ENCODE measurements at regions not wholly inside any gene's neighbourhood (a gene's known extent, or its start where the extent isn't known, plus 50 kb on each side); places are given as distances from the start of the nearest gene placed in this dataset.

- no peaks in the 10 kb centered on the region for H3K79me2 ChIP-seq (ENCODE audit: control insufficient read depth, insufficient read depth, low read length)
- no peaks in the 10 kb centered on the region for H4K20me1 ChIP-seq (replicated peaks; ENCODE audit: control insufficient read depth, extremely low read depth, insufficient read depth, low read length)
- H3K9me3 ChIP-seq (replicated peaks; ENCODE audit: control insufficient read depth, insufficient read depth, low read length) = no peaks in the 10 kb centered on the region
- H3K4me2 ChIP-seq (ENCODE audit: insufficient read depth, low read length) = no peak overlapping the region
- H3K4me1 ChIP-seq (ENCODE audit: control insufficient read depth, extremely low read depth, insufficient read depth, low read length) = peaks cover 31% of the 10 kb centered on the region
- no TSS peak for BruUV-seq (replicated peaks)
- H3K9me1 ChIP-seq (replicated peaks; ENCODE audit: control insufficient read depth, extremely low read depth, insufficient read depth, low read length) = no peaks in the 10 kb centered on the region
- no peak for FAIRE-seq
- dilution Hi-C loops (cut with MboI; ENCODE audit: extremely low pct_ligation_motif_present, low sequenced_read_pairs) (no loop called here), intact Hi-C loops (cut with micrococcal nuclease) (no loop called here)
- H3K36me3 ChIP-seq (ENCODE audit: control insufficient read depth in 2 of 2, extremely low read depth in 1 of 2, insufficient read depth in 2 of 2, low read length in 2 of 2) = no peaks in the 10 kb centered on the region
- H2AFZ ChIP-seq (ENCODE audit: low read depth, low read length) = no peak overlapping the region
- ChIA-PET POLR2A (no interaction called here), CTCF (no interaction called here)
- H3K27ac ChIP-seq (ENCODE audit: insufficient read depth, low read depth, low read length) = no peak overlapping the region
- no peak for TF ChIP-seq POLR2AphosphoS5 (IDR thresholded peaks at IDR 0.05; ENCODE audit: insufficient read depth, low read depth, low read length)
- no peak for TF ChIP-seq MAX (IDR thresholded peaks at IDR 0.05; ENCODE audit: insufficient read depth, insufficient read length)
- no peak for TF ChIP-seq JUN (IDR thresholded peaks at IDR 0.05; ENCODE audit: borderline replicate concordance, insufficient read depth, insufficient read length, low read depth)
- no peak for TF ChIP-seq FOS (IDR thresholded peaks at IDR 0.05; ENCODE audit: borderline replicate concordance, insufficient read depth, low read length)
- TF ChIP-seq EZH2 (IDR thresholded peaks at IDR 0.05; ENCODE audit: borderline replicate concordance, low read depth, low read length, severe bottlenecking) = no peak
- TF ChIP-seq POLR2A (IDR thresholded peaks at IDR 0.05; ENCODE audit: low read depth, low read length) = no peak
- no peak for TF ChIP-seq MYC (IDR thresholded peaks at IDR 0.05; ENCODE audit: low read depth, low read length)
- no peak for TF ChIP-seq GATA2 (IDR thresholded peaks at IDR 0.05; ENCODE audit: insufficient read depth, insufficient read length, low read depth, low read length)
- no peak for TF ChIP-seq CTCF (IDR thresholded peaks at IDR 0.05; ENCODE audit: extremely low read depth in 1 of 2, insufficient read depth in 1 of 2, low read depth in 1 of 2, low read length in 2 of 2)
- no peak for DNase-seq (ENCODE audit: low read depth, low spot score)
- no peak overlapping the region for H3K4me3 ChIP-seq (replicated peaks in 1 of 3; ENCODE audit: insufficient read depth in 1 of 3, low read depth in 1 of 3, low read length in 3 of 3)
- H3K9ac ChIP-seq (replicated peaks; ENCODE audit: extremely low read depth, insufficient read depth, low read length) = no peak overlapping the region
- H3K27me3 ChIP-seq (ENCODE audit: control insufficient read depth in 2 of 2, insufficient read depth in 2 of 2, low read length in 2 of 2) = no peaks in the 10 kb centered on the region
These were observed 68.5 kb upstream of the CLDN10 start for GRCh38 chr13:95484052-95484451.
